Activated naive CD4-positive, alpha-beta T cell treated with Interleukin-2 at 50 U/mL for 16 hours (primary cell): ENCODE measurements at regions not wholly inside any gene's neighbourhood (a gene's known extent, or its start where the extent isn't known, plus 50 kb on each side); places are given as distances from the start of the nearest gene placed in this dataset.

Experiments
- DNase-seq: peaks from one replicate; pipeline ENCODE4 v3.0.0-alpha.2; 2020

DNA sequence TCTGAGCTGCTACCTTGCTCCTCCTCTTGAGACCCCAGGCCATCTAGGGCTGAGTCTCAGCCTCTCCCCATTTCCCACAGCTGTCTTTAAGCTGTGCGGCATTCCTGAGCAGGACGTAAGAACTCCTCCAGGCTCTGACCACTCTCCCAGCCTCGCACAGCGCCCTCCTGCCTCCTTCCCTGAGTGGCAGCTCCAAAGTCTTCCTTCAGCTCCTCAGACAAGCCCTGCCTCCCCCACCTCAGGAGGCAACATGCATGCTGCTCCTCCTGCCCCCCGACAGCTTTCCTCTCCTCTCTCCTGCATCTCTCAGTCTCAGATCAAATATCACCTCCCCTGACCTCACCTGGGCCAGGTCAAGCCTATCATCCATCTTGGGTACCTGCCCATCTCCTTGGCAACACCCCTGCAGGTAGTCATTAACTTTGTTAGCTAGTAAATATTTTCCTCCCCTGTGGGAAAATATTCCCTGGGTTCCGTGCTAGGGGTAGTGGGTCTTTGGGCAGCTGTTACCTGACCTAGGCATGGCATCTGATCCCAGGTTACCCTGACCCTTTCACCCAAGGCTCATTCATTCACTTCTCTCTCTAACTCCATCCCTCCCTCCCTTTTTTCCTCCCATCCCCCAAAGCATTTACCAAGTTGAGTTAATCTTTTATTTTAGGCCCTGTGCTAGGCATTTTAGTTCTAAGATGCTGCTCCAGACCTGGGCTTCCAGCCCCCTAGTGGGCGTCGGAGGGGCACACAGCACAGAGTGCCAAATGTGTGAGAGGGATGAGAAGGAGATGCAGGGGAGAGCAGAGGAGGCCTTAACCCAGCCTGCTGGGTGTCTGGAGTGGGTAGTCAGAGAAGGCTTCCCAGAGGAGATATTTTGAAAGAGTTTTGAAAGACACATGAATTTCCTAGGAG, 419.9 kb downstream of the PTPRU start:
- no peak for DNase-seq

DNA sequence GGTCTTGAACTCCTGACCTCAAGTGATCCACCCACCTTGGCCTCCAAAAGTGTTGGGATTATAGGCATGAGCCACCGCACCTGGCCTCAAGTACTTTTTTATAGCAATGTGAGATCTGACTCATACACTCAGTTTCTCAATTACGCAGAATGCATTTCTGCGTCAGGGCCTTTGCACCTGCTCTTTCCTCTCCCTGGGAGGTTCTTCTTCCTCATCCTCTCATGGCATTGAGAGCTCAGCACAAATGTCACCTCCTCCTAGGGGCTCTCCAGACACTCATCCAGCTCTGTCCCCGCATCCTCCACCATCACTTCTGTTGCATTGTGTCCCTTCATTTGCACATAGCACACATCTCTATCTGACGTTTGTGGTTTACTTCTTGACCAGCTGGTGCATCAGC, 418.8 kb downstream of the PTPRU start:
- DNase-seq, result no peak

DNA sequence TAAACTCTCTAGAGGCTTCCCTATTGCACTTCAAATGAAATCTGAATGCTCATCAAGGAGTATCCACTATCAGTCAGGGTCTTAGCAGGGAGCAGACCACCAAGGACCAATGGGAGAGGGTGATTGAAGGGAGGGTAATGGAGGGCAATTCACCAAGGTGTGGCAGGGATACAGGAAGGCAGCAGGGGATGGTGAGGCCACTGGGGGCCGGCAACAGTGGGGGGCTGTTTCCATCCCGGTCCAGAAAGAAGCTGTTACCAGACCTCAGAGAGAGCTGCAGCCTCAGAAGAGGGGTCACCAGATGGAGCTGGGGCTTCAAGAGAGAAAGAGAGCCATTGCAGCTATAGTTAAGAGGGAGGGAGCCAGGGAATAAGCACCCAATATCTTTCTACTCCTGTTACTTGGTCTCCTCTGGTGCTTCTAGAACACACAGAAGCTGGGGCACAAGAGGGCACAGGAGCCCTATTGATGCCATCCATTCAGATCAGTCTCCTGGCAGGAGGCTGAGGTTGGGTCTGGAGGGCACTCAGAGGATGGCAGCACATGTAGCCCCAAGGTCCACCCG, 417.6 kb downstream of the PTPRU start:
- no peak for DNase-seq

DNA sequence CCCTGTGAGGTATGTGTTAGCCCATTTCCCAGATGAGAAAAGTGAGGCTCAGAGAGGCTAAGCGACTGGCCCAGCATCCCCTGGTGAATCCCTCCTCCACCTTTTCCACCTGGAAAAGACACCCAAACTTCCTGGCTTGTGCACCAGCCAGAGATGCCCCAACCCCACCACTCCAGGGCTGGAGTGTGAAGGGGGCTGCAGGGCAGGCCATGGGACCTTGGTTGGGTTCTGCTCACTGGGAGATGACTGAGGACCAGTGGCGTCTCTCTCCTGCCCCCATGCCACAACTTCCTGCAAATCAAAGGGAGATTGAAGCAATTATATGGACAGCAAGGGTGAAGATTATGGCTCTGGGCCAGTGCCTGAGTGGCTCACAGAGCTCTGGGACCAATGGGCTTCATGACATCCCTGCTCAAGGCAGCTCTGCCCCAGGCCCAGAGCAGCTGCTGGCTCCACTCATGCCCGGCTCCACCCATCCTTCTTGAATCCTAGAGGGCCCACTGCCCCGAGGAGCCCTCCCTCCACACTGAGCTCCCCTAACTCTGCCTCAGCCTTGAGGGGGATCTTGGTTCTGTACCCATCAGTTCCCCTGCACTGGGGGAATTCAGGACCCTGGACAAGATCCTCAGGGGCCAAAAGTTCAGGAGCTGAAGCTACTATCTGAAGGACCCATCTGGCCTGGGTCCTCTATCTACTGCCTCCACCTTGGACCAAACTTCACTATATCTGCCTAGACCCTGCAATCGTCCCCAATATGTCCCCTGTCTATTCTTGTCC, 416.9 kb downstream of the PTPRU start:
- no peak for DNase-seq

DNA sequence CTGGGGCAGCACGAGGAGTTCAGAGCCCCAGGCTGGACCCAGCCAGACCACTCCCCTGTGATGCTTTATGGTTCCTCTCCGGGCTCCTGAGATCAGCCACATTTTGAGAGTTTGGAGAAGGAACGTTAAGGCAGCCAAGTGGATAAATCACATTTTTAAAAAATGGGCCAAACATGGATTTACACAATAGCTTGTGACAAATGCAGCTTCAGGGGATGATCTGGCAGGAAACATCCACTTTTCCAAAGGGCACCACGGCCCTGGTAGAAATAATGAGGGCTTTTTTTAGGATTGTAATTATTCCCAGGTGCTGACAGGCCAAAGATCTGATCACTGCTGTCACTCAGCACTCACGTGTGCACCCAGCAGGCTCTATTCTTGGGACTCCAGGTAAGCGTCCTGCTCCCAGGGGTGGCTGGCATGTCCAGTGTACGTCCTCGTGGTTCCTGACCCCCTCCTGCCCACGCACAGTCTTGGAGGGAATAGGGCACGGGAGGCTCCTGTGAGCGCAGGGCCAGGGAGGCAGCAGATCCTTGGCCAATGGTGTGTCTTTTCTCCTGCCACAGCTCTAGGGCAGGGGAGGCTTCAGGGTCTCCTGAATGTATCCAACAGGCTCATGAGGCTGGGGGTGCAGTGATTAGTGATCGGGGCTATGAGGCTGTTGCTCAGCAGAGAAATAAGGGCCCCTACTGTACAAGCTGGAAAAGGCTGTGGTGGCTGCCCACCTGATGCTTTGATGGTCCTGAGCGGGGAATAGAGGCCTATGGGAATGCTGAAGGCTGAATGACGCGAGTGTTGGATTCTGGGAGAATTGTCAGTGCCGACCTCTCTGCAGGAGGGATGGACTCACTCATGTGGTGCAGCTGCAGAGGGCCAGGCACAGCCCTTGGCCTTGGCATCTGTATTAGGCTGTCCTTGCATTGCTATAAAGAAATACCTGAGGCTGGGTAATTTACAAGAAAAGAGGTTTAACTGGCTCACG, 415.7 kb downstream of the PTPRU start:
- no peak for DNase-seq

DNA sequence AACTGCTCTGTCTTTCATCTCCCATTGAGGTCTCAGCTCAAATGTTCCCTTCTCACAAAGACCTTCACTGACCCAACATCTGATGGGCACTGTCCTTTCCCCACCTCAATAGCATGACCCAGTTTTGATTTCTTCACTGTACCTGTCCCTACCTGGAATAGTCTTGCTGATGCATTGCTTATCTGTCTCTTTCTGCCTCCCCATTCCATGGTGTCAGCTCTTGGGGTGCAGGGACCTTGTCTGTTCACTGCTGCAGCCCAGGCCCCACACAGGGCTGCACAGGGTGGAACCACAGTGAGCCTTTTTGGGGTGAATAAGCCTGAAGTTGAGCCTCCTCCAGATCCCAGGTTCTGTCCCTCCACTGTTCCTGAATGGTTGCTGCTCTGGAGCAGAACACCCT, 414.9 kb downstream of the PTPRU start:
- no peak for DNase-seq

DNA sequence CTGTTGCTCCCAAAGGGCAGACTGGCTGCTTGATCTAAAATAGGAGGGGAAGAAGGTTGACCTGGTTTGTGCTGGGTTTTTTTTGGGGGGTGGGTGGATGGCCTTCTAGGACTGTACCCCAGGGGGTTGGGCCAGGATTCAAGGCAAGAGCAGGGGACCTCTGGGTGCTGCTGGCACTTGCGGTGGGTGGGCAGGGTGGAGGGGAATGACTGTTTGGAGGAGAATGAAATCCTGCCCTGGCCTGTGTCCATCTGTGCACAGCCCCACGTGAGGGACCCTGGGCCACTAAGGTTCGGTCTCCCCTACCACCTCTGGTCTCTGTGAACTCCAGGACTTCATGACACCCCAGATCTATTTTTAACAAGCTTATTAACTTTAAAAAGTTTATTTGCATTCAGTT, 414.2 kb downstream of the PTPRU start:
- DNase-seq, result no peak

DNA sequence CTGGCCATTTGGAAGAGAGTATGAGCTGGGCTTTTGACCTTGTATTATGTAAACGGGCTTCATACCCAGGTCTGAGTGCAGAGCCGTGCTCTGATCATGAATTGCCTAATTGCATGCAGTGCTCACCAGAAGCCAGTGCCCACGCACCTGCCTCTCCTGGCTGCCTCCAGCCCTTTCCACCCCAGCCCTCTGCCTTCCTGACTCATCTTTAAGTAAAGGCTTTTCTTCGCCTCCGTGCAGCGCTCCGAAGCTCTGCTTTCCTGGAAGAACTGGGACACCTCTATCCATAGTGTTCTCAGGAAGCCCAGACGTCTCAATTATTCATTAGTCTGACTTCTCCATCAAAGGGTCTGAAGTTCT, 413.7 kb downstream of the PTPRU start:
- no peak for DNase-seq

DNA sequence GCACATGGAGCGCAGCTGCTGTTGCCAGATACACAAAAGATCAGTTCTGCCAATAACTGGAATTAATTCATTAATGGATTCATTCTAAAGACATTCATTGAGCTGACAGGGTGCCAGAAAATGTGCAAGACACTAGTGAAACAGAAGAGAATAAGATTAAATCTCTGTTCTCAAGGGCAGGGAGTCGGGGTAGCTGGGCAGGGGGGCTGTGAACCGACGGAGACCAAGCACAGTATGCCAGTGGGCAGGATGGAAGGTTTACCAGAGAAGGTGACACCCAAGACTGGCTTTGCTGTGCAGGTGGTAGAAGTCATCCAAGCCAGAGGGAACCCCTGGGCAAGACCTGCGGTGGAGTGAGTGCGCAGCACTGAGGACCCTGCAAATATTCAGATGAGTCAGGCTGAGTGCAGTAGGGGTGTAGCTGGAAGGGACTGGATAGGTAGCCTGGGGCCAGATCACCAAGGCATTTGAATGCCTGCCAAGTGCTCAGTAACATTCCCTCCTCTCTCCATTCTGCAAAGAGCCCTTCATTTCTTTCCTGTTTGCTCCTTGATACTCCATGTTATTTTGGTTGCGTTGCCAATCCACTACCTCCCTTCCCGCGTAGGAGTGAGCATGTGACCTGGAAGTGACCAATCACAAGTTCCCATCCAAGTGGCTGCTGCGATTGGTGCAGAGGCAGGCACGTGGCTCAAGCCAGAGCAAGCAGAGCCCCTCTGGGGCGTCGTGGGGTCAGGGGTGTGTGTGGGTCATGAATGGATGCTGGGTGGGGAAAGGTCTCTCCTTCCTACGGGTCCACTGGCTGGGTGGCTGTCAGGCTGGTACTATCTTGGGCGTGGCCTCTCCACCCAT, 413.1 kb downstream of the PTPRU start:
- no peak for DNase-seq

DNA sequence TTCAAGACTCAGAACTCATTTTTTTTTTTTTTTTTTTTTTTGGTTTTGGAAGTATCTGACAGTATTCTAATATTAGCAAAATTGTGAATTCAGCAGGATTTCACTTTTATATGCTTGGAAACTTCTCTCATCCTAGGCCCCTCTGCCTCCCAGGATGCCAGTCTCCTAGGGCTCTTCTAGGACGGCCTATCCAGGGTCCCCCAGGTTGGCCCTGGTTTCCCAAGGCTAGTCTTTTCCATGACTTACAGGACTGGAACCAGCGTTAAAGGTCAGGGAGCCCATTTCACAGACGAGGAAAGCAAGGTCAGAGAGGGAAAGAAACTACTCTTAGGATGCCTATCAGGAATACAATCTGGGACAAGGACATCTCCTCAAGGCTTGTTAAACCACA, 412.5 kb downstream of the PTPRU start:
- DNase-seq, result no peak

DNA sequence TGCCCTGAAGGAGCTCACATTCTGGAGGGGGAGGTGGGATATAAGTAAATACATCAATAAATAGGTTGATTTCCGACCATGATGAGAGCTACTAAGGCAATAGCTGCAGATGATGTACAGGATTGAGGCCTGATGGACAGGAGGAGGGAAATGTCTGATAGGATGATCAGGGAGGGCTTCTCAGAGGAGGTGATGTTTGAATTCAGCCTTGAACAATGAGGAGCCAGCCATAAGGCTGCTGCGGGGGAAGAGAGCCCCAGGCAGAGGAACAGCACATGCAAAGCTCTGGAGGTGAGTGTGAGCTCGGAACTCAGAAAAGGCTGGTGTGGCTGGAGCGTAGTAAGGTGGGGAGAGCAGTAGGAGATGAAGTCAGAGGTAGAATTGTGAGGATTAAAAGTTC, 411.7 kb downstream of the PTPRU start:
- DNase-seq, result no peak

DNA sequence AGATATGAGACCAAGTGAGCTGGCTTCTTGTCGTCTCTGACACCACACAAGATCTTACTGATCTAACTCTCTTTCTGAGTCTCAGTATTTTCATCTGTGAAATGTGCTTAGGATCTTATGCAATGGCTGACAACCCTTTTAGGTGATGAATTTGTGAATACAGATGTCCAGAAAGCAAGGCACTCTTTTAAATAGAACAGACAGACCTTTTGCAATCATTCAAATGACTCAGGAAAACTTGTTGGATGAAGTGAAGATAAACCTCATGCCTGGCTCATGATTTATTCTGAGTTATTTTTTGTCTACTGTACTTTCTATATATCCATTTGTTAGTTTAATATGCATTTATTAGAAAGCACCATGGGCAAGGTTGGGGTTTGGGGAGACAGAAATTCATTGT, 411.3 kb downstream of the PTPRU start:
- no peak for DNase-seq

DNA sequence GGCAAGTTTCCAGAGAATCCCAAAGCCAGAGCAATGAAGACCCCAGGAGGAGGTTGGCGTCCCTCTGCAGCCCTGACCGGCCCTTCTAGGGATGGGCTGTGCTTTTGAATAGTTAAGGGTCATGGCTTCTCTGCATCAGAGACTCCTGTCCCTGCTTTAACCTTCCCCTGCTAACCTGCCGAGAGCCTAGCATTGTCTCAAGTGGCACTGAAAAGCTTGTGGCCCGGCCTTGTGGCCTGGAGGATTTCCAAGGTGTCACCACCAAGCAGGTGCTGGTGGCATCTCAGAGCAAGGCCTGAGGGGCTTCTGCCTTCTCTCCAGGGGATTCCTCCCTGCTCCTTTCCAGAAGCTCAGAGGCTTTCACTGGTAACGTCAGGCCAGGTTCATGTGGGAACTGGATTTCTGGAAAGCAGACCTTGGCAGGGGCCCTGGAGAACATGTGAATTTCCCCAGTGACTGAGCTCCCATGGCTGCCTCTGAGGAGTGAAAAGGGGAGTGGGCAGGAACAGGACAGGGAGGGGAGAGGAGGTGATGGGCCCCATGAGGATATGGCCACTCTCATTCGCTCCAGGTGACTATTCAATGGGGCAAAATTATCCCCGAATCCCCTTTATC, 409.9 kb downstream of the PTPRU start:
- DNase-seq, result no peak

DNA sequence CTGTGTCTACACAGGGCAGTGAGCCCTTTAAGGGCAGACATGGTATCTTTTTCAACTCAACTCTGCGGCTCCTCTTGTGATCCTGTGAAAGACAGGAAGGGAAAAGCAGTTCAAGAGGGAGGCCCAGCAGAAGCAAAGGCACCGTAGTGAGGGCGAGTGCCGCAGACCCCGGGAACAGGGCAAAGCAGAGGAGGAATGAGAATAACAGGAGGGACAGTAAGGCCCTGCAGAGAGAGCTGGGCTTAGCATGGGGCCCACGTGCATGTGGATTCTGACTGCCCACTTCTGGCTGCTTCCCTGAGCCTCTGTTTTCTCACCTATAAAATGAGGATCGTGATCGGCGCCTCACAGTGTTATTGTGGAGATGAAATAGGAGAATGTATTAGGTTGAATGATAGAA, 409.3 kb downstream of the PTPRU start:
- DNase-seq, result no peak

DNA sequence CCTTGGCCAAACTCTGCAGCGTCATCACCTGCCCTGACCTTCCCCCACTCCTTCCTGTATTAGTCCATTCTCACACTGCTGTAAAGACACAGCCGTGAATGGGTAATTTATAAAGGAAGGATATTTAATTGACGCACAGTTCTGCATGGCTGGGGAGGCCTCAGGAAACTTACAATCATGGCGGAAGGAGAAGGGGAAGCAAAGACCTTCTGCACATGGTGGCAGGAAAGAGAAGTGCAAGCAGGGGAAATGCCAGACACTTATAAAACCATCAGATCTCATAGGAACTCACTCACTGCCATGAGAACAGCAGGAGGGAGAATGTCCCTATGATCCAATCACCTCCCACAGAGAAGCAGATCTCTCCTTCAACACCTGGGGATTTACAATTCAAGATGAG, 408.5 kb downstream of the PTPRU start:
- DNase-seq, result no peak

DNA sequence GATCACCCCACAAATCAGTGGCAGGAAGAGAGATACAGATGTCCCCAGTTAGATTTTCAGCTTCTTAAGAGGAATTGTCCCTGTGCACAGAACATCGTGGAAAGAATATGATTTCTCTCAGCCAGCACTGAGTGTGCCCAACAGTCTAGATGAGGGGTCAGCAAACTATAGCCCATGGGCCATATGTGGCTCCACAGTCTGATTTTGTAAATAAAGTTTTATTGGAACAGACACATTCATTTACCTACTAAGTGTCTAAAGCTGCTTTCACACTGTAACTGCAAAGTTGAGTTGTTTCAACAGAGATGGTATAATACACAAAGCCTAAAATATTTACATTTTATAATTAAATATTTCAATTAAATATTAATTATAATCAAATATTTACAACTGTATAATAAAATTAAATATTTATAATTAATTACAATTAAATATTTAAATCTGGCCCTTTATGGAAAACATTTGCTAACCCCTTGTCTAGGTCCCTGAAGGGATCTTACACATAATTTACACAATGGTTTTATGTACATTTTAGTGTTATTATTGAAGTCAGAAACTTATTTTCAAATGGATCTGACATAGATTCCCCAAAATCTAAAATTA, 407.6 kb downstream of the PTPRU start:
- DNase-seq, result no peak

DNA sequence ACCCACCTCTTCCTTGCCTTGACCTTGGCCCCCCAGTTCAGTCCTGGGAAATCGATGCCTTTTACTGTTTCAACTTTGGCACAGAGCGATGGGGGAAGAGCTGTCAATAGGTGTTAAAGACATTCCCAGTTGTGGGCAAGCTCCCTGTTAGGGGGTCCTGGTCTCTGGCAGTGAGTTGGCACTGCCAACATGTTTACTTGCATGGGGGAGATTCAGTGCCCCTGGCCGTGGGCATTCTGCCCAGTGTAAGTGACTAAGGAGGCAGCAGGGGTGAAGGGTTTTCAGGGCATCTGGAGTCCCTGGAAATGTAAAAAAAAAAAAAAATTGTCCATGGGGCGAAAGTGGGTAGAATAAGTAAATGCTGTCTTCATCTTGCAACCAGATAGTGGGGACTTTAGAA, 407.0 kb downstream of the PTPRU start:
- no peak for DNase-seq

DNA sequence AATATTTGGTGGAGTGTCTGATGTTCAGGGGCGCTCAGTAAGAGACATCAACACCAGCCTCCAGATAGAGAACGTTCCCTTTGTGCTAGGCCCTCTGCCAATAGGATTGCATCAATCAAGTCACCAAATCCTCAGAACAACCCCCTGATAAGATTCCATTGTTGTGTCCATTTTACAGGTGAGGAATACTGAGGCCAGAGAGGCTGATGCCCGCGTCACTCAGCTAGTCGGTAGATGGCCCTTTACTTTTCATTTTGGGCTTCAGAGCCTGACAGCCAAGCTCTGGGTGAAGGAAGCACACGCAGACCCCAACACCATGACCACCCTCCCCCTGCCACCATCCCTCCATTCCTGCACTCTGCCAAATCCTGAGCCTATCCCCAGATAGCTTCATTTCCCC, 406.2 kb downstream of the PTPRU start:
- no peak for DNase-seq

DNA sequence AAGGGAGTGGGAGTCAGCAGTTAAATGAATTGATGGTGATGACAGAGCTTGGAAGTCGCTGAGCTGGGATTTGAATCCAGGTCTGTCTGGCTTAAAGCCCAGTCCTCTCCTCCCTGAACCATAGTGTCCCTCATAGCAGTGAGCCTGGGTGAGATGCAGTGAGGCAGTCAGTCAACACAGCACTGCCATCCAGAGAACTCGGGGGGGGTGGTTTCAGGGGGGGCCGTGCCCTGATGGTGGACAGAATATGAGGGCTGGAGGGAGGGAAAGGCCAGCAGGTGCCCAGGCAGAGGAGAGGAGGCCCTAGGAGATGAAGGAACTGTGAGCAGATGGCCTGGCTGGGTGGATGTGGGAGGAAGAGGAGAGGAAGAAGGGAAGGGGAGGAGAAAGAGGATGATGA, 405.6 kb downstream of the PTPRU start:
- DNase-seq, result no peak

DNA sequence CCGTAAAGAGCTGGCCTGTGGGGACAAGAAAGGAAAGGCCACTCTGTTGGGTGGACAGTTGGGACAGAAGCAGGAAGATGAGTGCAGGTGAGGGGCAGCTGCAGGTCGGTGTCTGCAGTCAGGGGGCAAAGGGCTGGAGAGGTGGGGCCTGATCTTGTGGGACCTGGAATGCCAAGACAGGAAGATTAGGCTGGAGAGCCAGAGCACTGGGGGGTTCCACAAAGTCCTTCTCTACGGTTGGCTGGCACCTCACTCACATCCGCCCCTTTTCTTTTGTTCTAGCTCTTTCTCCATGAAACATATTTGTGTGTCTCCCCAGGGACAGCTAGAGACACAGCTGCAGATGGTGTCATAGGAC, 404.1 kb downstream of the PTPRU start:
- no peak for DNase-seq
